H1 (cell line): ENCODE measurements at regions not wholly inside any gene's neighbourhood (a gene's known extent, or its start where the extent isn't known, plus 50 kb on each side); places are given as distances from the start of the nearest gene placed in this dataset.
A peak's percentile ranks its signal among the peaks of the same experiment; 100 is the strongest.

Experiments
- CTCF ChIA-PET: fragments of 300-600 bp; sonication (Branson Sonifier 250); formaldehyde crosslinking; loops from one replicate; lab custom pipeline; 2021; ENCODE audit not compliant: partially characterized antibody; lab: Charles Lee
- POLR2A ChIA-PET: fragments of 300-600 bp; sonication (Branson Sonifier 250); formaldehyde crosslinking; loops from one replicate; lab custom pipeline; 2021; ENCODE audit warnings: inconsistent platforms; ENCODE audit not compliant: partially characterized antibody; lab: Charles Lee
- DNase-seq, 2 experiments: peaks; one replicate each; pipeline versions ENCODE4 v3.0.0 to v3.0.0-alpha.2; 2010 to 2022; ENCODE audit warnings: low spot score in 2 of 2, low read depth in 1 of 2, mixed read lengths in 1 of 2
- FAIRE-seq: peaks from 2 replicates; lab custom pipeline; 2011; peaks lifted over from hg19 to GRCh38; lab: Jason Lieb, UNC
- H2AFZ ChIP-seq: 2 replicates; pipeline ENCODE4 v1.8.1; 2012; ENCODE audit warnings: low read length, inconsistent platforms
- H2AK5ac ChIP-seq: 2 replicates; pipeline ENCODE4 v1.6.1; 2013; ENCODE audit warnings: low read depth, low read length
- H2BK120ac ChIP-seq: replicated peaks from 2 replicates; pipeline ENCODE3; 2013; ENCODE audit warnings: low read depth, low read length, inconsistent platforms
- H2BK12ac ChIP-seq: 2 replicates; pipeline ENCODE4 v1.6.1; 2013; ENCODE audit warnings: low read depth, low read length
- H2BK15ac ChIP-seq: 2 replicates; pipeline ENCODE4 v1.6.1; 2013; ENCODE audit warnings: low read length
- H2BK20ac ChIP-seq: 2 replicates; pipeline ENCODE4 v1.6.1; 2013; ENCODE audit warnings: low read length
- H2BK5ac ChIP-seq: 2 replicates; pipeline ENCODE4 v1.6.1; 2013; ENCODE audit warnings: low read depth, low read length
- H3K14ac ChIP-seq: 2 replicates; pipeline ENCODE4 v1.6.1; 2013; ENCODE audit warnings: inconsistent platforms; ENCODE audit not compliant: insufficient read length
- H3K18ac ChIP-seq: 2 replicates; pipeline ENCODE4 v1.6.1; 2013; ENCODE audit warnings: low read length; ENCODE audit errors: extremely low read depth
- H3K23ac ChIP-seq: 2 replicates; pipeline ENCODE4 v1.6.1; 2013; ENCODE audit warnings: inconsistent platforms; ENCODE audit not compliant: insufficient read length
- H3K23me2 ChIP-seq: 2 replicates; pipeline ENCODE4 v1.6.1; 2013; ENCODE audit warnings: low read depth, low read length
- H3K27ac ChIP-seq: 2 replicates; pipeline ENCODE4 v1.6.1; 2011; ENCODE audit warnings: low read depth, low read length, inconsistent platforms
- H3K27me3 ChIP-seq, 4 experiments: replicated peaks in 1 of 4; 1 replicate in 1 of 4; 2 replicates in 3 of 4; pipeline versions ENCODE4 v1.6.1 to v1.8.1; 2011 to 2013; ENCODE audit warnings: low read length in 3 of 4, mild to moderate bottlenecking in 3 of 4, inconsistent platforms in 2 of 4, mixed read lengths in 2 of 4, moderate library complexity in 1 of 4; ENCODE audit not compliant: control insufficient read depth in 3 of 4, insufficient read depth in 3 of 4; ENCODE audit errors: extremely low read depth in 1 of 4
- H3K36me3 ChIP-seq, 4 experiments: 2 replicates each; pipeline versions ENCODE4 v1.6.1 to v1.8.1; 2011 to 2013; ENCODE audit warnings: mild to moderate bottlenecking in 4 of 4, low read length in 3 of 4, moderate library complexity in 2 of 4, control low read depth in 1 of 4, inconsistent platforms in 1 of 4; ENCODE audit not compliant: insufficient read depth in 4 of 4, control insufficient read depth in 2 of 4
- H3K4ac ChIP-seq: replicated peaks from 2 replicates; pipeline ENCODE3; 2013; ENCODE audit warnings: low read length, low read depth, mixed read lengths, inconsistent platforms; ENCODE audit not compliant: insufficient read length
- H3K4me1 ChIP-seq, 4 experiments: replicated peaks in 1 of 4; 1 replicate in 1 of 4; 2 replicates in 3 of 4; pipeline versions ENCODE4 v1.6.1 to v1.8.1; 2011 to 2013; ENCODE audit warnings: low read length in 3 of 4, inconsistent platforms in 2 of 4, mixed read lengths in 1 of 4; ENCODE audit not compliant: insufficient read depth in 4 of 4, control insufficient read depth in 3 of 4
- H3K4me2 ChIP-seq, 2 experiments: 2 replicates each; pipeline versions ENCODE4 v1.6.1 to v1.8.1; 2011 to 2013; ENCODE audit warnings: low read depth in 2 of 2, low read length in 2 of 2, control low read depth in 1 of 2, inconsistent platforms in 1 of 2, mild to moderate bottlenecking in 1 of 2; ENCODE audit not compliant: insufficient read depth in 1 of 2
- H3K4me3 ChIP-seq, 4 experiments: fragments of 200-600, 300-600 bp in 1 of 4; sonication (generic), shearing (Covaris generic), sonication (Bioruptor Twin) in 1 of 4; 2 replicates each; pipeline versions ENCODE4 v1.5.1 to v1.8.1; 2011 to 2016; ENCODE audit warnings: low read length in 4 of 4, low read depth in 3 of 4, control low read depth in 2 of 4, inconsistent platforms in 2 of 4, mild to moderate bottlenecking in 2 of 4, mixed read lengths in 1 of 4, moderate library complexity in 1 of 4; ENCODE audit not compliant: insufficient read depth in 2 of 4; ENCODE audit errors: extremely low read depth in 1 of 4
- H3K56ac ChIP-seq: replicated peaks from 2 replicates; pipeline ENCODE3; 2013; ENCODE audit warnings: low read depth, mild to moderate bottlenecking, mixed read lengths, low read length, inconsistent platforms; ENCODE audit not compliant: insufficient read length
- H3K79me1 ChIP-seq: 2 replicates; pipeline ENCODE4 v1.6.1; 2013; ENCODE audit warnings: low read depth, low read length, control low read depth
- H3K79me2 ChIP-seq, 2 experiments: 2 replicates each; pipeline versions ENCODE4 v1.6.1 to v1.8.1; 2012 to 2013; ENCODE audit warnings: low read length in 2 of 2, mild to moderate bottlenecking in 2 of 2, inconsistent platforms in 1 of 2; ENCODE audit not compliant: insufficient read depth in 2 of 2, control insufficient read depth in 1 of 2
- H3K9ac ChIP-seq, 4 experiments: replicated peaks in 1 of 4; 1 replicate in 1 of 4; 2 replicates in 3 of 4; pipeline versions ENCODE4 v1.6.1 to v1.8.1; 2011 to 2013; ENCODE audit warnings: low read depth in 3 of 4, low read length in 3 of 4, control low read depth in 2 of 4, mild to moderate bottlenecking in 2 of 4, moderate library complexity in 2 of 4, inconsistent platforms in 1 of 4; ENCODE audit errors: extremely low read depth in 1 of 4
- H3K9me3 ChIP-seq, 2 experiments: 2 replicates each; pipeline versions ENCODE4 v1.6.1 to v1.8.1; 2012 to 2013; ENCODE audit warnings: mild to moderate bottlenecking in 2 of 2, moderate library complexity in 2 of 2, control low read depth in 1 of 2, inconsistent platforms in 1 of 2, low read depth in 1 of 2, low read length in 1 of 2, mixed read lengths in 1 of 2; ENCODE audit not compliant: insufficient read depth in 2 of 2
- H4K20me1 ChIP-seq, 2 experiments: replicated peaks in 1 of 2; 2 replicates each; pipeline versions ENCODE3 to v1.8.1; 2011 to 2013; ENCODE audit warnings: inconsistent platforms in 2 of 2, low read length in 2 of 2, mild to moderate bottlenecking in 1 of 2; ENCODE audit not compliant: insufficient read depth in 2 of 2, control insufficient read depth in 1 of 2
- H4K5ac ChIP-seq: 2 replicates; pipeline ENCODE4 v1.6.1; 2013; ENCODE audit warnings: low read length, low read depth, mixed read lengths, inconsistent platforms; ENCODE audit not compliant: insufficient read length
- H4K8ac ChIP-seq: 2 replicates; pipeline ENCODE4 v1.8.0; 2013; ENCODE audit warnings: mild to moderate bottlenecking, moderate library complexity, low read length, inconsistent platforms; ENCODE audit not compliant: insufficient read depth; ENCODE audit errors: extremely low read depth
- H4K91ac ChIP-seq: replicated peaks from 2 replicates; pipeline ENCODE3; 2013; ENCODE audit warnings: low read length, mixed read lengths, inconsistent platforms; ENCODE audit not compliant: insufficient read length
- CTCF ChIP-seq, 3 experiments: IDR thresholded peaks; 1 replicate in 2 of 3; 2 replicates in 1 of 3; pipeline versions ENCODE4 v1.5.1 to v1.6.1; 2011; ENCODE audit warnings: low read length in 3 of 3, mild to moderate bottlenecking in 3 of 3, inconsistent platforms in 2 of 3, low read depth in 1 of 3, moderate library complexity in 1 of 3; ENCODE audit not compliant: insufficient read depth in 1 of 3; ENCODE audit errors: control extremely low read depth in 1 of 3
- E2F6 ChIP-seq: IDR thresholded peaks from 2 replicates; pipeline ENCODE4 v1.6.1; 2012; ENCODE audit warnings: inconsistent platforms
- EP300 ChIP-seq, 2 experiments: IDR thresholded peaks; 1 replicate in 1 of 2; 2 replicates in 1 of 2; pipeline ENCODE4 v1.6.1; 2011 to 2012; ENCODE audit warnings: low read depth in 2 of 2, low read length in 2 of 2, mild to moderate bottlenecking in 2 of 2, borderline replicate concordance in 1 of 2, inconsistent platforms in 1 of 2, moderate library complexity in 1 of 2
- WGBS, 2 experiments: shearing (Covaris generic) in 1 of 2; methylation state at CpG; one replicate each; pipeline versions ENCODE4 v1.1.6 to v1.1.7; 2013 to 2015; ENCODE audit warnings: low lambda C conversion rate in 2 of 2, mixed read lengths in 2 of 2, inconsistent platforms in 1 of 2, low coverage in 1 of 2, missing lambda C conversion rate in 1 of 2; ENCODE audit not compliant: insufficient replicate concordance in 2 of 2, insufficient coverage in 1 of 2, insufficient read length in 1 of 2; ENCODE audit errors: extremely low coverage in 1 of 2, missing lambda C conversion rate in 1 of 2; 5-methylcytosine and 5-hydroxymethylcytosine counted together

- no peak overlapping the region for H3K18ac ChIP-seq
- no peak for DNase-seq
Observed at GRCh38 chr11:45569776-45570175, 95.6 kb downstream of the CHST1 start.

More at GRCh38 chr11:45569776-45570175, 95.6 kb downstream of the CHST1 start:
- Histone ChIP-seq H2AK5ac (no peak overlapping the region), H3K79me2 (no peaks in the 10 kb centered on the region), H4K91ac (no peak overlapping the region), H2BK12ac (no peak overlapping the region), H3K36me3 (no peaks in the 10 kb centered on the region), H2BK20ac (no peak overlapping the region), H3K4me2 (no peak overlapping the region), H3K4me1 (no peaks in the 10 kb centered on the region), H3K27ac (no peak overlapping the region), H2AFZ (no peak overlapping the region), H3K27me3 (no peaks in the 10 kb centered on the region), H3K4ac (no peak overlapping the region), H4K20me1 (peaks cover 0 to 2% of the 10 kb centered on the region in 2 experiments), H3K4me3 (no peak overlapping the region), H3K9ac (no peak overlapping the region), H4K5ac (no peak overlapping the region), H4K8ac (no peak overlapping the region), H2BK120ac (no peak overlapping the region), H2BK5ac (no peak overlapping the region), H3K14ac (no peak overlapping the region), H2BK15ac (no peak overlapping the region), H3K23ac (no peak overlapping the region), H3K79me1 (no peaks in the 10 kb centered on the region), H3K23me2 (no peaks in the 10 kb centered on the region), H3K9me3 (no peaks in the 10 kb centered on the region), H3K56ac (no peak overlapping the region)
- no peak for TF ChIP-seq CTCF (IDR thresholded peaks at IDR 0.05; ENCODE audit: control extremely low read depth in 1 of 3, insufficient read depth in 1 of 3, low read depth in 1 of 3, low read length in 3 of 3)
- TF ChIP-seq EP300 (IDR thresholded peaks at IDR 0.05; ENCODE audit: borderline replicate concordance in 1 of 2, low read depth in 2 of 2, low read length in 2 of 2), result no peak
- 0 out of 2 replicates have a peak, but pooled peaks have one; percentile 44 for TF ChIP-seq E2F6
- no peak for FAIRE-seq
- CTCF ChIA-PET, result interaction anchor here (0.7 to 1.3 kb wide), 4 partner anchors 85 to 201 kb away, joined by 3 to 6 read pairs (median 3); no protein-coding TSS in a partner anchor
- 93% methylated on average over 8 of the region's 8 CpGs; no CpG with 5 or more reads in 1 of the 2 experiments for WGBS, 2 experiments
- POLR2A ChIA-PET, result no interaction called here
